ENCODE measurements at regions not wholly inside any gene's neighbourhood (a gene's known extent, or its start where the extent isn't known, plus 50 kb on each side); places are given as distances from the start of the nearest gene placed in this dataset.

GRCh38 chr5:8923526-8923925 lies 622.3 kb downstream of the SEMA5A start:
- no peak overlapping the region for H2AFZ ChIP-seq (ENCODE audit: low read length)

GRCh38 chr5:8924054-8924793 lies 621.7 kb downstream of the SEMA5A start:
- no peaks in the 10 kb centered on the region for H3K4me1 ChIP-seq (ENCODE audit: control insufficient read depth, extremely low read depth, insufficient read depth, low read length)
- H3K4me2 ChIP-seq (ENCODE audit: extremely low read depth, insufficient read depth, low read length), result no peak overlapping the region
- no peak overlapping the region for H3K4me3 ChIP-seq (replicated peaks in 1 of 4; ENCODE audit: control extremely low read depth in 1 of 4, insufficient read depth in 1 of 4, low read depth in 3 of 4, low read length in 4 of 4)
- no peak overlapping the region for H2AFZ ChIP-seq (ENCODE audit: low read length)
- TF ChIP-seq CTCF (conservative IDR thresholded peaks at IDR 0.05 in 1 of 2, IDR thresholded peaks at IDR 0.05 in 1 of 2; ENCODE audit: low read depth in 1 of 2, low read length in 2 of 2) (no peak), EZH2 (IDR thresholded peaks at IDR 0.05; ENCODE audit: low read length, missing control alignments) (no peak)
- H3K27ac ChIP-seq (ENCODE audit: insufficient read depth, low read length), result no peak overlapping the region
- H3K27me3 ChIP-seq (ENCODE audit: control insufficient read depth, insufficient read depth, low read length), result no peaks in the 10 kb centered on the region
- no peak for DNase-seq (ENCODE audit: low read depth in 2 of 2)
- H4K20me1 ChIP-seq (ENCODE audit: control insufficient read depth, extremely low read depth, insufficient read depth, low read length), result no peaks in the 10 kb centered on the region
- H3K9ac ChIP-seq (ENCODE audit: insufficient read depth, low read length), result no peak overlapping the region
- H3K9me3 ChIP-seq (ENCODE audit: control insufficient read depth, insufficient read depth, low read depth, low read length), result no peaks in the 10 kb centered on the region
- no peaks in the 10 kb centered on the region for H3K79me2 ChIP-seq (ENCODE audit: control insufficient read depth, insufficient read depth, low read length)
- H3K36me3 ChIP-seq (ENCODE audit: control insufficient read depth, insufficient read depth, low read length), result no peaks in the 10 kb centered on the region

More at GRCh38 chr5:8923526-8923925, 622.3 kb downstream of the SEMA5A start:
- H3K4me3 ChIP-seq (replicated peaks in 1 of 4; ENCODE audit: control extremely low read depth in 1 of 4, insufficient read depth in 1 of 4, low read depth in 3 of 4, low read length in 4 of 4), result no peak overlapping the region
- no peak overlapping the region for H3K9ac ChIP-seq (ENCODE audit: insufficient read depth, low read length)
- H3K36me3 ChIP-seq (ENCODE audit: control insufficient read depth, insufficient read depth, low read length), result no peaks in the 10 kb centered on the region
- TF ChIP-seq CTCF (conservative IDR thresholded peaks at IDR 0.05 in 1 of 2, IDR thresholded peaks at IDR 0.05 in 1 of 2; ENCODE audit: low read depth in 1 of 2, low read length in 2 of 2) (no peak), EZH2 (IDR thresholded peaks at IDR 0.05; ENCODE audit: low read length, missing control alignments) (no peak)
- no peaks in the 10 kb centered on the region for H3K9me3 ChIP-seq (ENCODE audit: control insufficient read depth, insufficient read depth, low read depth, low read length)
- H3K27me3 ChIP-seq (ENCODE audit: control insufficient read depth, insufficient read depth, low read length), result no peaks in the 10 kb centered on the region
- peak in 1 of 2 donors; percentile 85 for DNase-seq (ENCODE audit: low read depth in 2 of 2)
- no peak overlapping the region for H3K4me2 ChIP-seq (ENCODE audit: extremely low read depth, insufficient read depth, low read length)
- no peaks in the 10 kb centered on the region for H4K20me1 ChIP-seq (ENCODE audit: control insufficient read depth, extremely low read depth, insufficient read depth, low read length)
- H3K27ac ChIP-seq (ENCODE audit: insufficient read depth, low read length), result no peak overlapping the region
- H3K79me2 ChIP-seq (ENCODE audit: control insufficient read depth, insufficient read depth, low read length), result no peaks in the 10 kb centered on the region
- no peaks in the 10 kb centered on the region for H3K4me1 ChIP-seq (ENCODE audit: control insufficient read depth, extremely low read depth, insufficient read depth, low read length)

- Histone ChIP-seq H3K27me3 (ENCODE audit: control insufficient read depth, insufficient read depth, low read length) (no peaks in the 10 kb centered on the region), H3K9ac (ENCODE audit: insufficient read depth, low read length) (no peak overlapping the region), H4K20me1 (ENCODE audit: control insufficient read depth, extremely low read depth, insufficient read depth, low read length) (no peaks in the 10 kb centered on the region), H2AFZ (ENCODE audit: low read length) (no peak overlapping the region), H3K4me1 (ENCODE audit: control insufficient read depth, extremely low read depth, insufficient read depth, low read length) (no peaks in the 10 kb centered on the region), H3K4me3 (replicated peaks in 1 of 4; ENCODE audit: control extremely low read depth in 1 of 4, insufficient read depth in 1 of 4, low read depth in 3 of 4, low read length in 4 of 4) (no peak overlapping the region), H3K9me3 (ENCODE audit: control insufficient read depth, insufficient read depth, low read depth, low read length) (no peaks in the 10 kb centered on the region), H3K4me2 (ENCODE audit: extremely low read depth, insufficient read depth, low read length) (no peak overlapping the region), H3K36me3 (ENCODE audit: control insufficient read depth, insufficient read depth, low read length) (no peaks in the 10 kb centered on the region), H3K27ac (ENCODE audit: insufficient read depth, low read length) (no peak overlapping the region), H3K79me2 (ENCODE audit: control insufficient read depth, insufficient read depth, low read length) (no peaks in the 10 kb centered on the region)
- TF ChIP-seq CTCF (conservative IDR thresholded peaks at IDR 0.05 in 1 of 2, IDR thresholded peaks at IDR 0.05 in 1 of 2; ENCODE audit: low read depth in 1 of 2, low read length in 2 of 2) (no peak), EZH2 (IDR thresholded peaks at IDR 0.05; ENCODE audit: low read length, missing control alignments) (no peak)
- DNase-seq (ENCODE audit: low read depth in 2 of 2), result no peak
Observed at GRCh38 chr5:8930021-8930420, 615.9 kb downstream of the SEMA5A start.

Data from fibroblast of lung (primary cell).